GM04503 (cell line): ENCODE measurements at regions not wholly inside any gene's neighbourhood (a gene's known extent, or its start where the extent isn't known, plus 50 kb on each side); places are given as distances from the start of the nearest gene placed in this dataset.

Source experiments
- DNase-seq: peaks from one replicate; pipeline ENCODE4 v3.0.0-alpha.2; 2012; ENCODE audit warnings: low read depth

GRCh38 chr2:64221935-64222334 is 77.7 kb upstream of the PELI1 start:
- DNase-seq = no peak

- no peak for DNase-seq
Measured at GRCh38 chr2:64222351-64222750, 78.1 kb upstream of the PELI1 start.

DNA sequence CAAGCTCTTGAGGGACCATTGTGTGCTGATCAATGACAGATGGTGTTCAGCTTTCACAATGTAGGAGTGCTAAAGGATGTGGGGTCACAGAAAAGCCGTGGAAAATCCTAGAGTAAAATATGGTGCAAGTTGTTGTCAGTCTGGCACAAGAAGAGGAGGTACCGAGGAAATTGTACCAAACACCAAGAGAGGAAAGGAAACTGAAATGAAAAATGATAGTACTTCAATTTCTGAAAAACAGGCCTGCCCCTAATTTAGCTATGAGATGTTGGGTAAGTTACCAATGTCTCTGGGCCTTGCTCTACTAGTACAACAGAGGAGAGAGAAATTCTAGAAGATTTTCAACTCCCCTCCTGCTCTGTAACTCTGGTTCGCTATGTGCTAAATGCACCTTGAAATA is 78.8 kb upstream of the PELI1 start:
- no peak for DNase-seq

GRCh38 chr2:64225491-64225890 is 81.3 kb upstream of the PELI1 start:
- no peak for DNase-seq

GRCh38 chr2:64226611-64227010 is 82.4 kb upstream of the PELI1 start:
- no peak for DNase-seq

GRCh38 chr2:64227603-64228125 is 83.4 kb upstream of the PELI1 start:
- no peak for DNase-seq

DNA sequence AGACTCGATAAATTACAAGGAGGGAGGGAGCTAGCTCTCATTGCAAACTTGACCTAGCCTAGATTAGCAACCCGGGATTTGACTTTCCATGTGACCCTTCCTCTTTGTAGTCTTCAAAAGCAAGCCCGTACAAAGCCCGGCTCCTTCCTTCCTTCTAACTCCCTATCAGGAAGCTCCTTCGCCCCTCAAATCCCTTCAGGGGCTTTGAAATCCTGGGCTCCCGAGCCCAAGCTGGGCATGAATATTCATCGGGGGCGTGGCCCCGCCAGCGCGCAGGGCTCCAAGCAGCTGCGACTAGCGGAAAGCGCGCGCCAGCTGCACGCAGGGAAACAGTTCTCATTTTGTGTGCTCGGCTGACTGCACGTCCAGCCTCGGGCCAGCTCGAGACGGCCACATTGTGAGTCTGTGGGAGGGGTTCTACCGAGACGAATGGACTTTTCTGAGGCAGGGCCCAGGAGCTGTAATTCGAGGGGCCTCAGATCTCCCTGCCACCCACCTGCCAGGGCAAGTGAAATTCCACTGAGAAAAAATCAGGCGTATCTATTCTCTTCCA is 84.0 kb upstream of the PELI1 start:
- DNase-seq = no peak

GRCh38 chr2:64228918-64229317 is 84.7 kb upstream of the PELI1 start:
- DNase-seq = no peak

- no peak for DNase-seq
Measured at GRCh38 chr2:64230540-64230939, 86.3 kb upstream of the PELI1 start.

- no peak for DNase-seq
Measured at GRCh38 chr2:64232266-64232665, 88.0 kb upstream of the PELI1 start.

- DNase-seq = no peak
Measured at GRCh38 chr2:64233376-64233922, 89.2 kb upstream of the PELI1 start.

- DNase-seq = no peak
Measured at GRCh38 chr2:64234150-64234549, 89.9 kb upstream of the PELI1 start.

GRCh38 chr2:64234785-64235184 is 90.6 kb upstream of the PELI1 start:
- DNase-seq = no peak

DNA sequence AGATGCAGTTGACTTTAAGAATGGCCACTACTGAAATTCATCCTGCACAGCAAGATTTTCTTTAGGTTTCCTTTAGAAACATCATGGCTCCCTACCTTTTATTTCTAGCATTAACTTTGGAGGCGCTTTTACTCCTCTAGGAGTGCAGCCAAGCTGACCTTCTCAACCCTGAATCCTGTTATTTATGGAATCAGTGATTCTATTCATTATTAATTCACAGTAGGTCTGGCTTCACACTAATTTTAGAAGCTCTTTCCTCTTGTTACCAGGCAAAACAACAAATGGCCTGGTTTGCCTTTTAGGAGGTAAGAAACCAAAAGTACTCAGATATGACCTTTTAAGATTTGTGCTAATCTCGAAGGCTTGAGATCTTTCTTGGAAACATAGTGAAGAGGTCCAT is 93.0 kb upstream of the PELI1 start:
- DNase-seq = no peak

DNA sequence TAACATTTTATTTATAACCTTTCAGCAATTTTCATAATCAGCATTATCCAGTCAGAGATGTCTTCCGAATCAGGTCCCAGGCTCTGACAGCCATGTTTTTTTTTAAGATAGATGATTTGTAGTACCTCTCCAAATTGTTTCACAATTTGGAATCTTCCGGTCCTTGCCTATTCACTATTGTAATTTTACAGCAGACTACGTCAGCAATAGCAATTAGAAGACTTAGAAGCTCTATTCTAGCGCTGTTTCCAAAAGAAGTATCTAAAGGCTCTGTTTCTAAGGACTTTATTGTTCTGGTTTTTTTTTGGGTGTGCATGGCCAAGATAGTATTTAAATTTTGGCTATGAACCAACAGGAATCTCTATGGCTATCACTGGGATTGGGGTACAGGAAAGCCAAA is 94.6 kb upstream of the PELI1 start:
- DNase-seq = no peak

GRCh38 chr2:64243081-64244036 is 99.1 kb upstream of the PELI1 start:
- no peak for DNase-seq

DNA sequence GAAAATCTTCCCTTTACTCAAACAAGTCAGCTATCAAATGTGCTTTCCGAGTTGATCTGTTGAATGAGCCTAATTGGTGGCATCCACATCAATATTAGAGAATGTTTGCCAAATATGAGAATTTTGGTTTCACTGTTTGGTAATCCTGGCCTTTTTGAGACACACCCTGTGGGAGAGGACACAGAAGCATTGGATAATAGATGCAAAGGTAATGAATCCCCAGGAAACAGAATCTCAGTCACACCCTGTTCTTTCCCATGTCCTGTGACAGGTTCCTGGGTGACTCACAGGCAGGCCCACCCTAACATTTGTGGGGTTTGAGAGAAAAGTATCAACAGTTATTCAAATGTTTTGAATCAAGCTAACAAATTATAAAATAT is 99.8 kb upstream of the PELI1 start:
- no peak for DNase-seq

GRCh38 chr2:64245631-64246030 is 101.4 kb upstream of the PELI1 start:
- no peak for DNase-seq

DNA sequence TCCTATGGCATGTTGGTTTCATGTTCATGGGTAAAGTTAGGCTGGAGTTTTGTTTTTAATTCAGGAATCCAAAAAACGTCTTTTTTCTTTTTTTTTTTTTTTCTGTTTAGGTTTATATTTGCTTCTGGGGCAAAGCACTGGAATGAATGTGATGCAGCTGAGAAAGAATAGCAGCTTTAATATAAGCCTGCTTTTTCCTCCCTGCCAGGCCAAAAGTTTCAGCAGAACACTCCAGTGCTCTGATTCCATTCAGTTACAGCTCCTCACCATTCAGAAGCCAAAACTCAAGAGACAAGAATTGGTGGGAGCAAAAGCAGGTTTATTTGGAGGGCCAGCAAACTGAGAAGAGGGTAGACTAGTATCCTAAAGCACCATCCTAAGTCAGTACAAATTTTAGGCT is 102.7 kb upstream of the PELI1 start:
- no peak for DNase-seq

GRCh38 chr2:64249426-64249825 is 105.2 kb upstream of the PELI1 start:
- DNase-seq = no peak

GRCh38 chr2:64250063-64250462 is 105.8 kb upstream of the PELI1 start:
- DNase-seq = no peak

DNA sequence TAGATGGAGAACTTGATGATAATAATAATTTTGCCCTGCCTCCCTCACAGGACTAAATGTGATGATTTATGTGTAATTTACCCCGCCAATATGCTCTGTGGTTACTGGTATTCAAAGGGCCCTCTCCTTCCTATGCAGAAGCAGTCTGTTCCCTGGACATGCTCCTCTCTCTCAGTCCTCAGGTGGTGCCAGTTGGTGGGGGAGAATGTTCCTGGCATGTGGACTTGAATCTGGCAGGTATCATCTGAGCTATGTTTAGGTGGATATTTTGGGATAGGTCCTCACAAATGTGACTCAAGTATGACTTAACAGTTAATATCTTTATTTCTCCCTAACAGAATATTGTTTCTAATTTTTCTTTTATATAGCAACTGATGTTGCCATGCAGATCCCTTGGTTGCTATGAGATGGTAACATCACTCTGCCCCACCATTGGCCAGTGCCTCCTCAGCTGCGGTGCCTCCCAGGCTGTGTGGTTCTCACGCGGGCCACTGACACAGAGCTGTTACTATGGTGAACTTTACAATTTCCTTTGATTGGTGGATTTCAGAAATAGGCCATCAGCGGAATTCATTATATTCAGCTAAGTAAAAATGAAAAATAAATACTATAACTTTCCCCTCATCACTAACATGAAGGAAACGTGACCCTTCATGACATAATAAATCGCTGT is 106.7 kb upstream of the PELI1 start:
- DNase-seq = no peak
